ENCODE measurements at regions not wholly inside any gene's neighbourhood (a gene's known extent, or its start where the extent isn't known, plus 50 kb on each side); places are given as distances from the start of the nearest gene placed in this dataset.
A peak's percentile ranks its signal among the peaks of the same experiment; 100 is the strongest.

GRCh38 chr6:131519670-131520436, 53.2 kb upstream of the ARG1 start:
- Histone ChIP-seq H2BK120ac (ENCODE audit: low read depth, low read length) (no peak overlapping the region), H3K27me3 (ENCODE audit: insufficient read depth, low read length, poor library complexity) (no peaks in the 10 kb centered on the region), H4K5ac (ENCODE audit: low read length) (no peak overlapping the region), H2BK5ac (ENCODE audit: low read length) (no peak overlapping the region), H3K23ac (ENCODE audit: low read length) (no peak overlapping the region), H3K56ac (ENCODE audit: low read length) (no peak overlapping the region), H2BK15ac (replicated peaks; ENCODE audit: low read depth) (peak overlapping the region; percentile 85), H3K4me3 (ENCODE audit: low read length) (no peak overlapping the region), H3K79me1 (ENCODE audit: low read length) (no peaks in the 10 kb centered on the region), H3K9ac (ENCODE audit: low read length) (no peak overlapping the region), H3K36me3 (ENCODE audit: control insufficient read depth, insufficient read depth, low read length) (no peaks in the 10 kb centered on the region), H4K8ac (ENCODE audit: low read depth, low read length) (no peak overlapping the region), H2AK5ac (ENCODE audit: low read length) (no peak overlapping the region), H3K27ac (ENCODE audit: low read depth, low read length) (no peak overlapping the region), H3K18ac (ENCODE audit: low read length) (no peak overlapping the region), H3K4me2 (ENCODE audit: low read length) (no peak overlapping the region), H3K79me2 (ENCODE audit: control insufficient read depth, insufficient read depth, low read length) (no peaks in the 10 kb centered on the region), H3K4ac (ENCODE audit: low read depth, low read length) (no peak overlapping the region), H3K4me1 (ENCODE audit: control insufficient read depth, low read depth, low read length) (no peaks in the 10 kb centered on the region)
- peak; percentile 87 for DNase-seq
- no CpG with 5 or more reads among the region's 2 CpGs for WGBS (ENCODE audit: extremely low coverage, insufficient coverage, low lambda C conversion rate)
